ENCODE measurements at regions not wholly inside any gene's neighbourhood (a gene's known extent, or its start where the extent isn't known, plus 50 kb on each side); places are given as distances from the start of the nearest gene placed in this dataset.

GRCh38 chr4:96676754-96677435 is 837.0 kb downstream of the PDHA2 start:
- DNase-seq (no peak), ATAC-seq (no peak)
- no peak overlapping the region for H3K4me3 Mint-ChIP-seq
- POLR2A ChIA-PET: no interaction called here
- no peaks in the 10 kb centered on the region for H3K27me3 Mint-ChIP-seq
- CTCF ChIA-PET: interaction anchor here (0.5 kb wide), 1 partner anchor 1285 kb away, joined by 4 read pairs; no protein-coding TSS in a partner anchor
- no peak overlapping the region for H3K27ac Mint-ChIP-seq
- H3K36me3 Mint-ChIP-seq (ENCODE audit: low read depth): no peaks in the 10 kb centered on the region
- intact Hi-C loops (cut with DNase I, micrococcal nuclease): no loop called here
- peaks cover 1% of the 10 kb centered on the region for H3K9me3 Mint-ChIP-seq (ENCODE audit: low read depth)
- no peaks in the 10 kb centered on the region for H3K4me1 Mint-ChIP-seq

- Mint-ChIP-seq H3K27ac (no peak overlapping the region), H3K27me3 (no peaks in the 10 kb centered on the region), H3K4me3 (no peak overlapping the region), H3K36me3 (ENCODE audit: low read depth) (no peaks in the 10 kb centered on the region), H3K9me3 (ENCODE audit: low read depth) (peaks cover 1% of the 10 kb centered on the region), H3K4me1 (no peaks in the 10 kb centered on the region)
- ChIA-PET POLR2A (no interaction called here), CTCF (interaction anchor here (0.5 to 0.7 kb wide), 2 partner anchors 1286 to 1369 kb away, joined by 3 to 4 read pairs; no protein-coding TSS in a partner anchor)
- no peak for DNase-seq
- ATAC-seq: no peak
- intact Hi-C loops (cut with DNase I, micrococcal nuclease): no loop called here
Observed at GRCh38 chr4:96677499-96677898, 837.6 kb downstream of the PDHA2 start.

GRCh38 chr4:96681218-96681617 is 841.3 kb downstream of the PDHA2 start:
- intact Hi-C loops (cut with DNase I, micrococcal nuclease): no loop called here
- DNase-seq (no peak), ATAC-seq (no peak)
- ChIA-PET CTCF (no interaction called here), POLR2A (no interaction called here)
- H3K27ac Mint-ChIP-seq: no peak overlapping the region
- H3K36me3 Mint-ChIP-seq (ENCODE audit: low read depth): no peaks in the 10 kb centered on the region
- no peaks in the 10 kb centered on the region for H3K27me3 Mint-ChIP-seq
- H3K9me3 Mint-ChIP-seq (ENCODE audit: low read depth): peaks cover 1% of the 10 kb centered on the region
- no peaks in the 10 kb centered on the region for H3K4me1 Mint-ChIP-seq
- no peak overlapping the region for H3K4me3 Mint-ChIP-seq

DNA sequence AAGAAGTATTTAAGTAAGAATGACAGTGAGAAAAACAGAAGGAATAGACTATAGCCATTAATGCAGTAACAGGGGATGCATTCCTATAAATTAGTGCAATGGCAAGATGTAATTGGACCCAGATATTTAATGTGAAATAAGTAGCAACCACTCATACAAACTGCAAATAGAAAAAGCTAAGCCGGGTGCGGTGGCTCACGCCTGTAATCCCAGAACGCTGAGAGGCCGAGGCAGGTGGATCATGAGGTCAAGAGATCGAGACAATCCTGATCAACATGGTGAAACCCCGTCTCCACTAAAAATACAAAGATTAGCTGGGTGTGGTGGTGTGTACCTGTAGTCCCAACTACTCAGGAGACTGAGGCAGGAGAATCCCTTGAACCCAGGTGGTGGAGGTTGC is 845.8 kb downstream of the PDHA2 start:
- H3K9me3 Mint-ChIP-seq (ENCODE audit: low read depth): no peaks in the 10 kb centered on the region
- no peak overlapping the region for H3K4me3 Mint-ChIP-seq
- no peak for ATAC-seq
- H3K4me1 Mint-ChIP-seq: no peaks in the 10 kb centered on the region
- intact Hi-C loops (cut with DNase I, micrococcal nuclease): no loop called here
- ChIA-PET POLR2A (no interaction called here), CTCF (no interaction called here)
- H3K27me3 Mint-ChIP-seq: no peaks in the 10 kb centered on the region
- no peaks in the 10 kb centered on the region for H3K36me3 Mint-ChIP-seq (ENCODE audit: low read depth)
- no peak overlapping the region for H3K27ac Mint-ChIP-seq
- DNase-seq: no peak

DNA sequence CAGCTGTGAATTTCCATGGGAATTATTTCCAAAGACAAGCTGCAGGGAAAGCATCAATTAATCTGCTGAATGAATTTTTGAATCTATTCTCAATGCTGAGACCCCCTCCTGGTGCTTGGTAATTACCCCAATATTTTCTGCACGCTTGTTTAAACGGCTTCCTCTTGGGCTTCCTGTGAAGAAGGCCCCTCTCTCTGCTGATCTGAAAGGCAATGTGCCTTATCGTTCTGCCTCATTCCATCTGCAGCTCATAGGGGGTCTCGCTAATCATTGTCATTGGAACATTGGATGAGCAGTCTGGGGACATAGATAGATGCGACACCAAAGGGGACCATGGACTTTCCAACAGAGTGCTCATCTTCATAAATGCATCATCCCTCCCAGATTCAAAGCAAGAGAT is 851.6 kb downstream of the PDHA2 start:
- Mint-ChIP-seq H3K9me3 (ENCODE audit: low read depth) (peaks cover 3% of the 10 kb centered on the region), H3K27me3 (no peaks in the 10 kb centered on the region), H3K27ac (no peak overlapping the region), H3K4me1 (no peaks in the 10 kb centered on the region), H3K36me3 (ENCODE audit: low read depth) (no peaks in the 10 kb centered on the region), H3K4me3 (no peak overlapping the region)
- intact Hi-C loops (cut with DNase I, micrococcal nuclease): no loop called here
- POLR2A ChIA-PET: no interaction called here
- CTCF ChIA-PET: no interaction called here
- ATAC-seq (no peak), DNase-seq (no peak)

DNA sequence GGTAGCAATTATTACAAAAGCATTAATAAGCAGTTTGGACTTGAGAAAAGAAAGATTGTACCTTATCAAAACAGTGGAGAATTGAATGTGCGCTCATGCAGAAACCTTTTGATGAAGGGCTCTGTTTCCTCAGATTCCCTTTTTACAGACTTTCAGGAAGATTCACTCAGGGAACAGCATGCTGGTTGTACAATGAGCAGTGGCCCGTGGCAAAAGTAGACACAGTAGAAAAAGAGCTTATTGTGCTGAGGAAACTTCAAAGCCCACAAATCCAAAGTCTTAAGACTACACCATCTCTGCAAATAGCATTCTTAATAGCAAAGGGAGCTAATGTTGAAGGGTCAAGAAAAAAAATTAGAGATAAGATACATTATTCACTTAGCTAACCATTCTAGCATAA is 858.9 kb downstream of the PDHA2 start:
- ChIA-PET CTCF (no interaction called here), POLR2A (no interaction called here)
- H3K27me3 Mint-ChIP-seq: no peaks in the 10 kb centered on the region
- no peaks in the 10 kb centered on the region for H3K4me1 Mint-ChIP-seq
- H3K4me3 Mint-ChIP-seq: no peak overlapping the region
- H3K36me3 Mint-ChIP-seq (ENCODE audit: low read depth): no peaks in the 10 kb centered on the region
- DNase-seq (no peak), ATAC-seq (no peak)
- intact Hi-C loops (cut with DNase I, micrococcal nuclease): no loop called here
- no peak overlapping the region for H3K27ac Mint-ChIP-seq
- peaks cover 2% of the 10 kb centered on the region for H3K9me3 Mint-ChIP-seq (ENCODE audit: low read depth)

GRCh38 chr4:96703265-96703664 is 863.4 kb downstream of the PDHA2 start:
- CTCF ChIA-PET: no interaction called here
- Mint-ChIP-seq H3K4me3 (no peak overlapping the region), H3K27me3 (no peaks in the 10 kb centered on the region), H3K9me3 (ENCODE audit: low read depth) (peaks cover 2% of the 10 kb centered on the region), H3K27ac (no peak overlapping the region), H3K36me3 (ENCODE audit: low read depth) (no peaks in the 10 kb centered on the region), H3K4me1 (no peaks in the 10 kb centered on the region)
- POLR2A ChIA-PET: no interaction called here
- intact Hi-C loops (cut with DNase I, micrococcal nuclease): no loop called here
- DNase-seq (no peak), ATAC-seq (no peak)

GRCh38 chr4:96708766-96709165 is 868.9 kb downstream of the PDHA2 start:
- CTCF ChIA-PET: no interaction called here
- Mint-ChIP-seq H3K9me3 (ENCODE audit: low read depth) (no peaks in the 10 kb centered on the region), H3K27ac (no peak overlapping the region), H3K36me3 (ENCODE audit: low read depth) (no peaks in the 10 kb centered on the region), H3K4me3 (no peak overlapping the region), H3K4me1 (no peaks in the 10 kb centered on the region), H3K27me3 (no peaks in the 10 kb centered on the region)
- POLR2A ChIA-PET: no interaction called here
- ATAC-seq: no peak
- DNase-seq: no peak
- intact Hi-C loops (cut with DNase I, micrococcal nuclease): no loop called here

DNA sequence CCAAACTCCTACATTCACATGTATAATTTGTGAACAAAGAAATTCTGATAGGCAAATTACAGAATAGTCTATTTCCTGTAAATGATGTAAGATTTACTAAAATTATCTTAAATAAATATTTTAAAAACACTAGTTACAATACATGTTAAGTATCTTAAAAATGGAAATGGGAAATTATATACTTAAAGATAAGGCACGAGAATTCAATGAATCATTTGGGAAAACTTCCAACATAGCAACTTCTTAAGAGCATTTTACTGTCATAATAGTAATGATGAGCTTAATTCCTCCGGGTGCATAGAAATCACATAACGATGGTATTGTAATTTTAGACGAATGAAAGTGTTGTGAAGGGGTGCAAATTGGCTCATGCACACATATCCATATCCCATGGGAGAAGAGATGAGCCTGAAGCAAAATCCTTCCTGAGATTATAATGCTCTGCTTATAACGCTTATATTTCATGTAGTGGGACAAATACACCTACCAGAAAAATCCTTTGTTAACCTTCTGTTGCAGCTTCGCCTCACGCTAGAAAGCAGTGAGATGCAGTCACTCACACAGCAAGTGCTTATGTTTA is 873.5 kb downstream of the PDHA2 start:
- no peak for ATAC-seq
- intact Hi-C loops (cut with DNase I, micrococcal nuclease): no loop called here
- no peak overlapping the region for H3K27ac Mint-ChIP-seq
- no peaks in the 10 kb centered on the region for H3K4me1 Mint-ChIP-seq
- no peak for DNase-seq
- H3K36me3 Mint-ChIP-seq (ENCODE audit: low read depth): no peaks in the 10 kb centered on the region
- POLR2A ChIA-PET: no interaction called here
- no peaks in the 10 kb centered on the region for H3K27me3 Mint-ChIP-seq
- CTCF ChIA-PET: no interaction called here
- H3K4me3 Mint-ChIP-seq: no peak overlapping the region
- peaks cover 5% of the 10 kb centered on the region for H3K9me3 Mint-ChIP-seq (ENCODE audit: low read depth)

GRCh38 chr4:96729641-96730040 is 889.7 kb downstream of the PDHA2 start:
- CTCF ChIA-PET: no interaction called here
- H3K27ac Mint-ChIP-seq: no peak overlapping the region
- H3K4me1 Mint-ChIP-seq: no peaks in the 10 kb centered on the region
- POLR2A ChIA-PET: no interaction called here
- no peaks in the 10 kb centered on the region for H3K36me3 Mint-ChIP-seq (ENCODE audit: low read depth)
- intact Hi-C loops (cut with DNase I, micrococcal nuclease): no loop called here
- DNase-seq: no peak
- no peak overlapping the region for H3K4me3 Mint-ChIP-seq
- H3K9me3 Mint-ChIP-seq (ENCODE audit: low read depth): peaks cover 9% of the 10 kb centered on the region
- H3K27me3 Mint-ChIP-seq: no peaks in the 10 kb centered on the region
- no peak for ATAC-seq

- Mint-ChIP-seq H3K27ac (no peak overlapping the region), H3K9me3 (ENCODE audit: low read depth) (peaks cover 9% of the 10 kb centered on the region), H3K4me3 (no peak overlapping the region), H3K36me3 (ENCODE audit: low read depth) (no peaks in the 10 kb centered on the region), H3K27me3 (no peaks in the 10 kb centered on the region), H3K4me1 (no peaks in the 10 kb centered on the region)
- no peak for DNase-seq
- intact Hi-C loops (cut with DNase I, micrococcal nuclease): no loop called here
- POLR2A ChIA-PET: no interaction called here
- no peak for ATAC-seq
- CTCF ChIA-PET: no interaction called here
Observed at GRCh38 chr4:96730432-96730831, 890.5 kb downstream of the PDHA2 start.

GRCh38 chr4:96736352-96736889 is 896.5 kb downstream of the PDHA2 start:
- ChIA-PET POLR2A (no interaction called here), CTCF (no interaction called here)
- DNase-seq (no peak), ATAC-seq (no peak)
- Mint-ChIP-seq H3K36me3 (ENCODE audit: low read depth) (no peaks in the 10 kb centered on the region), H3K4me3 (no peak overlapping the region), H3K27ac (no peak overlapping the region), H3K27me3 (no peaks in the 10 kb centered on the region), H3K9me3 (ENCODE audit: low read depth) (peaks cover 11% of the 10 kb centered on the region), H3K4me1 (no peaks in the 10 kb centered on the region)
- intact Hi-C loops (cut with DNase I, micrococcal nuclease): no loop called here

All from activated CD4-positive, alpha-beta T cell treated with anti-CD3 and anti-CD28 coated beads for 36 hours (primary cell).